Vagina (tissue), 2 donors: ENCODE measurements at regions not wholly inside any gene's neighbourhood (a gene's known extent, or its start where the extent isn't known, plus 50 kb on each side); places are given as distances from the start of the nearest gene placed in this dataset.
"Not testable (repeated sequence)": the region's sequence is repeated elsewhere in the genome, so short reads cannot be mapped to it uniquely, and the experiment has no call there.

Source experiments
- DNase-seq, 2 donors: peaks; one replicate each; pipeline ENCODE4 v3.0.0-alpha.2; 2017; ENCODE audit errors: extremely low spot score in 2 of 2
- H3K27ac ChIP-seq: fragments of 200-600 bp; sonication (generic); one replicate; pipeline ENCODE4 v1.5.1; 2019
- H3K27me3 ChIP-seq: fragments of 200-600 bp; sonication (generic); one replicate; pipeline ENCODE4 v1.5.1; 2019
- H3K36me3 ChIP-seq, 2 donors: fragments of 200-600 bp; sonication (generic); one replicate each; pipeline ENCODE4 v1.5.1; 2017 to 2019
- H3K4me1 ChIP-seq: fragments of 200-600 bp; sonication (generic); one replicate; pipeline ENCODE4 v1.5.1; 2019
- H3K4me3 ChIP-seq, 2 donors: fragments of 200-600 bp; sonication (generic); 1 replicate in 1 of 2; 2 replicates in 1 of 2; pipeline ENCODE4 v1.5.1; 2016 to 2019
- H3K9me3 ChIP-seq: fragments of 200-600 bp; sonication (generic); one replicate; pipeline ENCODE4 v1.5.1; 2019
- CTCF ChIP-seq, 3 experiments: fragments of 450-650 bp in 2 of 3; fragments of 200-600 bp in 1 of 3; sonication (generic) in 1 of 3; IDR thresholded peaks; one replicate each; pipeline ENCODE4 v1.5.1; 2017 to 2019; ENCODE audit warnings: antibody characterized with exemption in 3 of 3, mild to moderate bottlenecking in 2 of 3, moderate library complexity in 2 of 3
- POLR2A ChIP-seq, 2 donors: fragments of 450-650 bp; IDR thresholded peaks; one replicate each; pipeline ENCODE4 v1.6.1; 2017; ENCODE audit warnings: antibody characterized with exemption in 2 of 2, mild to moderate bottlenecking in 2 of 2, moderate library complexity in 2 of 2
- POLR2AphosphoS5 ChIP-seq, 2 donors: sonication (generic); formaldehyde crosslinking; IDR thresholded peaks; one replicate each; pipeline ENCODE4 v1.9.0; 2017; ENCODE audit warnings: antibody characterized with exemption in 2 of 2, mild to moderate bottlenecking in 2 of 2, low read depth in 1 of 2; ENCODE audit not compliant: insufficient read depth in 1 of 2
- intact Hi-C: fragments of 100-400 bp; cut with DNase I; formaldehyde crosslinking; loops from one replicate; pipeline ENCODE4 v1.15.1; 2023

- Histone ChIP-seq H3K27ac (no peak overlapping the region), H3K9me3 (no peaks in the 10 kb centered on the region), H3K36me3 (no peaks in the 10 kb centered on the region), H3K4me3 (no peak overlapping the region), H3K27me3 (no peaks in the 10 kb centered on the region), H3K4me1 (no peaks in the 10 kb centered on the region)
- intact Hi-C loops: no loop called here
- TF ChIP-seq POLR2AphosphoS5 (IDR thresholded peaks at IDR 0.05; ENCODE audit: insufficient read depth in 1 of 2, low read depth in 1 of 2) (no peak), POLR2A (IDR thresholded peaks at IDR 0.05) (no peak), CTCF (IDR thresholded peaks at IDR 0.05) (no peak)
- DNase-seq: no peak
Observed at GRCh38 chr5:78719504-78720219, 71.1 kb upstream of the LHFPL2 start.

GRCh38 chr5:78718824-78719223 lies 70.3 kb upstream of the LHFPL2 start:
- DNase-seq: no peak
- Histone ChIP-seq H3K27ac (no peak overlapping the region), H3K4me3 (no peak overlapping the region), H3K36me3 (no peaks in the 10 kb centered on the region), H3K4me1 (no peaks in the 10 kb centered on the region), H3K27me3 (no peaks in the 10 kb centered on the region), H3K9me3 (no peaks in the 10 kb centered on the region)
- TF ChIP-seq POLR2A (IDR thresholded peaks at IDR 0.05): no peak
- TF ChIP-seq POLR2AphosphoS5 (IDR thresholded peaks at IDR 0.05; ENCODE audit: insufficient read depth in 1 of 2, low read depth in 1 of 2): no peak
- TF ChIP-seq CTCF (IDR thresholded peaks at IDR 0.05): no peak
- intact Hi-C loops: no loop called here

- TF ChIP-seq POLR2A (IDR thresholded peaks at IDR 0.05) (no peak), CTCF (IDR thresholded peaks at IDR 0.05) (no peak), POLR2AphosphoS5 (IDR thresholded peaks at IDR 0.05; ENCODE audit: insufficient read depth in 1 of 2, low read depth in 1 of 2) (no peak)
Observed at GRCh38 chr5:78717674-78718584, 69.4 kb upstream of the LHFPL2 start.

GRCh38 chr5:78716206-78716605 lies 67.6 kb upstream of the LHFPL2 start:
- Histone ChIP-seq H3K36me3 (no peaks in the 10 kb centered on the region), H3K4me1 (no peaks in the 10 kb centered on the region), H3K9me3 (no peaks in the 10 kb centered on the region), H3K27ac (no peak overlapping the region), H3K4me3 (no peak overlapping the region), H3K27me3 (no peaks in the 10 kb centered on the region)
- intact Hi-C loops: no loop called here
- TF ChIP-seq POLR2A (IDR thresholded peaks at IDR 0.05) (no peak), CTCF (IDR thresholded peaks at IDR 0.05) (no peak), POLR2AphosphoS5 (IDR thresholded peaks at IDR 0.05; ENCODE audit: insufficient read depth in 1 of 2, low read depth in 1 of 2) (no peak)
- DNase-seq: no peak

More at GRCh38 chr5:78717674-78718584, 69.4 kb upstream of the LHFPL2 start:
- H3K9me3 ChIP-seq: no peaks in the 10 kb centered on the region
- H3K4me1 ChIP-seq: no peaks in the 10 kb centered on the region
- H3K27ac ChIP-seq: no peak overlapping the region
- intact Hi-C loops: no loop called here
- no peak for DNase-seq
- no peaks in the 10 kb centered on the region for H3K27me3 ChIP-seq
- no peaks in the 10 kb centered on the region for H3K36me3 ChIP-seq
- no peak overlapping the region for H3K4me3 ChIP-seq

- H3K4me1 ChIP-seq, H3K9me3 ChIP-seq, H3K27me3 ChIP-seq, intact Hi-C loops, H3K27ac ChIP-seq, H3K4me3 ChIP-seq, DNase-seq, H3K36me3 ChIP-seq: not testable (repeated sequence)
Observed at GRCh38 chr5:78715351-78715750, 66.8 kb upstream of the LHFPL2 start.

- H3K27me3 ChIP-seq, H3K4me1 ChIP-seq, DNase-seq, intact Hi-C loops, H3K9me3 ChIP-seq, H3K27ac ChIP-seq, H3K4me3 ChIP-seq, H3K36me3 ChIP-seq: not testable (repeated sequence)
Observed at GRCh38 chr5:78711670-78712069, 63.1 kb upstream of the LHFPL2 start.

GRCh38 chr5:78709729-78710430 lies 61.3 kb upstream of the LHFPL2 start:
- H3K27ac ChIP-seq, H3K27me3 ChIP-seq, H3K9me3 ChIP-seq, intact Hi-C loops, H3K4me3 ChIP-seq, DNase-seq, H3K36me3 ChIP-seq, H3K4me1 ChIP-seq: not testable (repeated sequence)
